Endothelial cell (in vitro differentiated cells): ENCODE measurements at regions not wholly inside any gene's neighbourhood (a gene's known extent, or its start where the extent isn't known, plus 50 kb on each side); places are given as distances from the start of the nearest gene placed in this dataset.

ENCODE experiments used
- DNase-seq: peaks from one replicate; pipeline ENCODE4 v3.0.0; 2021; ENCODE audit warnings: low spot score
- H3K27ac Mint-ChIP-seq: one replicate; pipeline ENCODE4 v1.8.0; 2021; ENCODE audit warnings: mixed read lengths, inconsistent platforms; ENCODE audit not compliant: unreplicated experiment
- H3K27me3 Mint-ChIP-seq: one replicate; pipeline ENCODE4 v1.8.0; 2021; ENCODE audit warnings: mild to moderate bottlenecking, moderate library complexity, mixed read lengths, inconsistent platforms; ENCODE audit not compliant: unreplicated experiment
- H3K36me3 Mint-ChIP-seq: one replicate; pipeline ENCODE4 v1.8.0; 2021; ENCODE audit warnings: mild to moderate bottlenecking, low read depth, mixed read lengths, inconsistent platforms; ENCODE audit not compliant: unreplicated experiment
- H3K4me1 Mint-ChIP-seq: one replicate; pipeline ENCODE4 v1.8.0; 2021; ENCODE audit warnings: mild to moderate bottlenecking, mixed read lengths, inconsistent platforms; ENCODE audit not compliant: unreplicated experiment
- H3K4me3 Mint-ChIP-seq: one replicate; pipeline ENCODE4 v1.8.0; 2021; ENCODE audit warnings: mild to moderate bottlenecking, mixed read lengths, inconsistent platforms; ENCODE audit not compliant: unreplicated experiment
- H3K9me3 Mint-ChIP-seq: one replicate; pipeline ENCODE4 v1.8.0; 2021; ENCODE audit warnings: mixed read lengths, inconsistent platforms; ENCODE audit not compliant: unreplicated experiment
- TF ChIP-seq, protein P1 (sequence below): fragments of 200-600 bp; sonication (generic); IDR thresholded peaks from one replicate; pipeline ENCODE4 v1.5.0; 2021; ENCODE audit warnings: antibody characterized with exemption; ENCODE audit not compliant: unreplicated experiment

DNA sequence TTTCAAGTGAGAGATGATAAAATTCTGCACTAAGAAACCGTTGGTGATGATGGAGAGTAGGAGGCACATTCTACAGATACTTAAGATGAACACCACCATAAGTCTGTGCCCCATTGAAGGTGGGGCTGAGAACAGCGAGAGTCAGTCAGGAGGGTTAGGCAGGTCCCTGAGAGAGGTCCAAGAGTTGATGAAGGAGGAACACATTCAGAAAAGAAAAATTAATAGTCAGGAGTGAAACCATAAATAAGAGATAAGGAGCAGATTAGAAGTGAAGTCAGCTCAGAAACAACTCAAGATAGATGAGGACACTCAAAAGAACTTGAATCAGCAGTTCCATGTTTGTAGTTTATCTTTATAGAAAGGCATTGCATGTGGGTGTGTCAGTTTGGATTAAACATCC is 727.2 kb upstream of the MARCKS start:
- TF ChIP-seq, protein P1, sequence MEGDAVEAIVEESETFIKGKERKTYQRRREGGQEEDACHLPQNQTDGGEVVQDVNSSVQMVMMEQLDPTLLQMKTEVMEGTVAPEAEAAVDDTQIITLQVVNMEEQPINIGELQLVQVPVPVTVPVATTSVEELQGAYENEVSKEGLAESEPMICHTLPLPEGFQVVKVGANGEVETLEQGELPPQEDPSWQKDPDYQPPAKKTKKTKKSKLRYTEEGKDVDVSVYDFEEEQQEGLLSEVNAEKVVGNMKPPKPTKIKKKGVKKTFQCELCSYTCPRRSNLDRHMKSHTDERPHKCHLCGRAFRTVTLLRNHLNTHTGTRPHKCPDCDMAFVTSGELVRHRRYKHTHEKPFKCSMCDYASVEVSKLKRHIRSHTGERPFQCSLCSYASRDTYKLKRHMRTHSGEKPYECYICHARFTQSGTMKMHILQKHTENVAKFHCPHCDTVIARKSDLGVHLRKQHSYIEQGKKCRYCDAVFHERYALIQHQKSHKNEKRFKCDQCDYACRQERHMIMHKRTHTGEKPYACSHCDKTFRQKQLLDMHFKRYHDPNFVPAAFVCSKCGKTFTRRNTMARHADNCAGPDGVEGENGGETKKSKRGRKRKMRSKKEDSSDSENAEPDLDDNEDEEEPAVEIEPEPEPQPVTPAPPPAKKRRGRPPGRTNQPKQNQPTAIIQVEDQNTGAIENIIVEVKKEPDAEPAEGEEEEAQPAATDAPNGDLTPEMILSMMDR = no peak
- no peaks in the 10 kb centered on the region for H3K9me3 Mint-ChIP-seq
- DNase-seq = no peak
- H3K27me3 Mint-ChIP-seq = no peaks in the 10 kb centered on the region
- no peak overlapping the region for H3K27ac Mint-ChIP-seq
- peaks cover 3% of the 10 kb centered on the region for H3K4me1 Mint-ChIP-seq
- no peaks in the 10 kb centered on the region for H3K36me3 Mint-ChIP-seq
- no peak overlapping the region for H3K4me3 Mint-ChIP-seq

DNA sequence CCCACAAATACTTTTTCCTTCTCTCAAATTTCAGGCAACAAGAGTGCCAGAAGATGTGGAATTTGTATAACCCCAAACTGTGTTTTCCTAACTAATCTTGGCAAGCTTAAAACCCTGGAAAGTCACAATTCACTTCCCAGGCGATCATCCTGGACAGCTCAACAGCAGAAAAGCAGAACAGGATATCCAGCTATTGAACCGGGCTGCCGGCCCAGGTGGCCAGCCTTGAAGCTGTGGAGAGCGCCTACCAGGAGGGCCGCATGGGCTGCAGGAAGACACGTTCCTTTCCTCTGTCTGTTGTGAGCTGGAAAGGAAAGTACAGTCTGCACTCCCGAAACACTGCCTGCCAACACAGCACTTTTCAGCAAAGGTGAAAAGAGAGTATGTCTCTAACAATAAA is 719.7 kb upstream of the MARCKS start:
- peaks cover 1% of the 10 kb centered on the region for H3K27me3 Mint-ChIP-seq
- no peaks in the 10 kb centered on the region for H3K9me3 Mint-ChIP-seq
- H3K4me3 Mint-ChIP-seq = no peak overlapping the region
- TF ChIP-seq, protein P1 = no peak
- H3K36me3 Mint-ChIP-seq = no peaks in the 10 kb centered on the region
- DNase-seq = peak; percentile 72
- H3K4me1 Mint-ChIP-seq = peaks cover 32% of the 10 kb centered on the region
- H3K27ac Mint-ChIP-seq = peak overlapping the region; percentile 99

DNA sequence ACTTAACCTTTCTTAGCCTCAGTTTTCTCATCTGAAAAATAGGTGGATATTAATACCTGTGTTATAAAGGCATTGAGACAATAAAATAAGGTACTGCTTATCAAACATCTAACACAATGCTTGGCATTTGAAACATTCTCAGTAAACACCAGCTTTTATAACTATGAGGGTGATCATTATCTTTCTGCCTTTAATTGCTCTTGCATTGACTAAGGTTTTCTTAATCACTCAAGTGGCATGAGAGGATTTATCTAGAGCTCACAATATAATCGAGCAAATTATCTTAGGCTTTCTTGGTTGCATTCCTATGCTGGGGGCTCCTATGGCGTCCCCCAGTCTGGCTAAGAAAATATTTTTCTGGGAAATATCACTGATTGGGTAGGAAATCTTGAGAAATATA is 716.4 kb upstream of the MARCKS start:
- peaks cover 22% of the 10 kb centered on the region for H3K4me1 Mint-ChIP-seq
- TF ChIP-seq, protein P1 = no peak
- no peak for DNase-seq
- no peak overlapping the region for H3K27ac Mint-ChIP-seq
- peaks cover 3% of the 10 kb centered on the region for H3K36me3 Mint-ChIP-seq
- H3K27me3 Mint-ChIP-seq = peaks cover 1% of the 10 kb centered on the region
- no peaks in the 10 kb centered on the region for H3K9me3 Mint-ChIP-seq
- H3K4me3 Mint-ChIP-seq = no peak overlapping the region

DNA sequence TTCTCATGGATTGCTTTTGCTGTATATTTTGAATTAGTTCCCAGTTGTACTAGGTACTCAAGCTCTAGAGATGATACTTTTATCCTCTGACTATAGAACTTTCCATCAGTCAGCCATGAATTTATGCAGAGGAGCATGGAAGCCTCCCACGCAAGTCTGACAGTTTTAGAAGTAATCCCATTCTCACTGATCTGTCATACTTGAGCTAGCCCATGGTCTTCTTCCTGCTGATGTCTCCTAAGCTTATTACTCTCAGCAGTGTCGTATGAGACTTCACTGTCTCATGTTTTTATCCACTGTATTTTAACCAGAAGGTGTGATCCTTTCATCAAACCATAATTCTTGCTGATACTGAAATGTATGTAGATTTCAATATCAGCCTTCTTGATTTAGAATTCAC is 715.2 kb upstream of the MARCKS start:
- TF ChIP-seq, protein P1 = no peak
- Mint-ChIP-seq H3K27me3 (peaks cover 1% of the 10 kb centered on the region), H3K4me3 (no peak overlapping the region), H3K4me1 (peaks cover 24% of the 10 kb centered on the region), H3K9me3 (no peaks in the 10 kb centered on the region), H3K36me3 (peaks cover 3% of the 10 kb centered on the region), H3K27ac (no peak overlapping the region)
- DNase-seq = no peak

DNA sequence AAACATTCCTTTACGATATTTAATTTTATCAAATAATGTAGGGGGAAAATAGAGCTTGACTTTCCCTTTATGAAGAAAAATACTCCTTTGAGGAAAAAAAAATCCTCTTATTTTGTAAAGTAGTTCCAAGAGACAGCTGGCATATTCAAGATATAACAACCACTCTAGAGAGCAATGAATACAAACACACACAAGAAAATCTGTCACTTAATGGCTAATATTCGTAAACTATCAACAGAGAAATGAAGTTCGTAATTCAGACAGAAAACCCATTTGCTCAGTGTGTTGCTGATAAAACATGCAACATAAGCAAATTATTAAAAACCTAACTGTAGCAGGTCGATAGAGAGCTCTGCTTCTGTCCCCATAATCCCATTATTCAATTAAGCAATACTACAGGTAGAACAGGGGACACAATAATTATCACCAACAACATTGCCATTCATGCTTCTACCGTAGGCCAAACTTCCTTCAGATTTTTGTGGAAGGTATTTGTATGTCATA is 714.4 kb upstream of the MARCKS start:
- TF ChIP-seq, protein P1 = no peak
- H3K4me1 Mint-ChIP-seq = peaks cover 26% of the 10 kb centered on the region
- H3K9me3 Mint-ChIP-seq = no peaks in the 10 kb centered on the region
- peaks cover 3% of the 10 kb centered on the region for H3K36me3 Mint-ChIP-seq
- H3K4me3 Mint-ChIP-seq = no peak overlapping the region
- no peak overlapping the region for H3K27ac Mint-ChIP-seq
- H3K27me3 Mint-ChIP-seq = peaks cover 1% of the 10 kb centered on the region
- no peak for DNase-seq
